Sigmoid colon (tissue), 4 donors: ENCODE measurements at regions not wholly inside any gene's neighbourhood (a gene's known extent, or its start where the extent isn't known, plus 50 kb on each side); places are given as distances from the start of the nearest gene placed in this dataset.

Experiments used
- CTCF ChIP-seq, 4 experiments: fragments of 450-650 bp in 3 of 4; fragments of 200-600 bp in 1 of 4; IDR thresholded peaks; one replicate each; pipeline ENCODE4 v1.5.1; 2016 to 2019; ENCODE audit warnings: antibody characterized with exemption in 4 of 4, mild to moderate bottlenecking in 3 of 4, moderate library complexity in 2 of 4
- POLR2AphosphoS5 ChIP-seq, 4 donors: sonication (generic); formaldehyde crosslinking; IDR thresholded peaks; one replicate each; pipeline ENCODE4 v1.6.1; 2017; ENCODE audit warnings: antibody characterized with exemption in 4 of 4

- no peak for TF ChIP-seq POLR2AphosphoS5 (IDR thresholded peaks at IDR 0.05)
- TF ChIP-seq CTCF (IDR thresholded peaks at IDR 0.05): no peak
Observed at GRCh38 chr2:190807886-190808285, 72.7 kb upstream of the GLS start.
